HEK293 (cell line): ENCODE measurements at regions not wholly inside any gene's neighbourhood (a gene's known extent, or its start where the extent isn't known, plus 50 kb on each side); places are given as distances from the start of the nearest gene placed in this dataset.

Experiments used
- CTCF ChIP-seq: fragments of 450-650 bp; formaldehyde crosslinking; IDR thresholded peaks from 2 replicates; pipeline ENCODE4 v1.5.1; 2016; ENCODE audit warnings: missing biosample characterization, missing genetic modification characterization
- KLF7 ChIP-seq: fragments of 450-650 bp; formaldehyde crosslinking; IDR thresholded peaks from 2 replicates; pipeline ENCODE4 v1.5.1; 2016; ENCODE audit warnings: missing biosample characterization, missing genetic modification characterization, borderline replicate concordance
- ZNF292 ChIP-seq: fragments of 450-650 bp; formaldehyde crosslinking; IDR thresholded peaks from 2 replicates; pipeline ENCODE4 v1.5.1; 2016; ENCODE audit warnings: low read depth, missing biosample characterization, missing genetic modification characterization, borderline replicate concordance
- ZNF670 ChIP-seq: fragments of 450-650 bp; formaldehyde crosslinking; IDR thresholded peaks from 2 replicates; pipeline ENCODE4 v1.5.1; 2016; ENCODE audit warnings: missing biosample characterization, missing genetic modification characterization, low read depth
- TF ChIP-seq, protein P1 (sequence below): fragments of 450-650 bp; formaldehyde crosslinking; IDR thresholded peaks from 2 replicates; pipeline ENCODE4 v1.5.1; 2016; ENCODE audit warnings: missing biosample characterization, missing genetic modification characterization, borderline replicate concordance

- TF ChIP-seq ZNF292 (tag by site-specific recombination) (no peak), ZNF670 (tag by site-specific recombination) (no peak), CTCF (tag by site-specific recombination) (peak; percentile 59), KLF7 (no peak)
- TF ChIP-seq, protein P1, sequence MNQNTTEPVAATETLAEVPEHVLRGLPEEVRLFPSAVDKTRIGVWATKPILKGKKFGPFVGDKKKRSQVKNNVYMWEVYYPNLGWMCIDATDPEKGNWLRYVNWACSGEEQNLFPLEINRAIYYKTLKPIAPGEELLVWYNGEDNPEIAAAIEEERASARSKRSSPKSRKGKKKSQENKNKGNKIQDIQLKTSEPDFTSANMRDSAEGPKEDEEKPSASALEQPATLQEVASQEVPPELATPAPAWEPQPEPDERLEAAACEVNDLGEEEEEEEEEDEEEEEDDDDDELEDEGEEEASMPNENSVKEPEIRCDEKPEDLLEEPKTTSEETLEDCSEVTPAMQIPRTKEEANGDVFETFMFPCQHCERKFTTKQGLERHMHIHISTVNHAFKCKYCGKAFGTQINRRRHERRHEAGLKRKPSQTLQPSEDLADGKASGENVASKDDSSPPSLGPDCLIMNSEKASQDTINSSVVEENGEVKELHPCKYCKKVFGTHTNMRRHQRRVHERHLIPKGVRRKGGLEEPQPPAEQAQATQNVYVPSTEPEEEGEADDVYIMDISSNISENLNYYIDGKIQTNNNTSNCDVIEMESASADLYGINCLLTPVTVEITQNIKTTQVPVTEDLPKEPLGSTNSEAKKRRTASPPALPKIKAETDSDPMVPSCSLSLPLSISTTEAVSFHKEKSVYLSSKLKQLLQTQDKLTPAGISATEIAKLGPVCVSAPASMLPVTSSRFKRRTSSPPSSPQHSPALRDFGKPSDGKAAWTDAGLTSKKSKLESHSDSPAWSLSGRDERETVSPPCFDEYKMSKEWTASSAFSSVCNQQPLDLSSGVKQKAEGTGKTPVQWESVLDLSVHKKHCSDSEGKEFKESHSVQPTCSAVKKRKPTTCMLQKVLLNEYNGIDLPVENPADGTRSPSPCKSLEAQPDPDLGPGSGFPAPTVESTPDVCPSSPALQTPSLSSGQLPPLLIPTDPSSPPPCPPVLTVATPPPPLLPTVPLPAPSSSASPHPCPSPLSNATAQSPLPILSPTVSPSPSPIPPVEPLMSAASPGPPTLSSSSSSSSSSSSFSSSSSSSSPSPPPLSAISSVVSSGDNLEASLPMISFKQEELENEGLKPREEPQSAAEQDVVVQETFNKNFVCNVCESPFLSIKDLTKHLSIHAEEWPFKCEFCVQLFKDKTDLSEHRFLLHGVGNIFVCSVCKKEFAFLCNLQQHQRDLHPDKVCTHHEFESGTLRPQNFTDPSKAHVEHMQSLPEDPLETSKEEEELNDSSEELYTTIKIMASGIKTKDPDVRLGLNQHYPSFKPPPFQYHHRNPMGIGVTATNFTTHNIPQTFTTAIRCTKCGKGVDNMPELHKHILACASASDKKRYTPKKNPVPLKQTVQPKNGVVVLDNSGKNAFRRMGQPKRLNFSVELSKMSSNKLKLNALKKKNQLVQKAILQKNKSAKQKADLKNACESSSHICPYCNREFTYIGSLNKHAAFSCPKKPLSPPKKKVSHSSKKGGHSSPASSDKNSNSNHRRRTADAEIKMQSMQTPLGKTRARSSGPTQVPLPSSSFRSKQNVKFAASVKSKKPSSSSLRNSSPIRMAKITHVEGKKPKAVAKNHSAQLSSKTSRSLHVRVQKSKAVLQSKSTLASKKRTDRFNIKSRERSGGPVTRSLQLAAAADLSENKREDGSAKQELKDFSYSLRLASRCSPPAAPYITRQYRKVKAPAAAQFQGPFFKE (tag by site-specific recombination): no peak
Observed at GRCh38 chr7:114310345-114311110, 104.1 kb upstream of the FOXP2 start.
